ENCODE measurements at regions not wholly inside any gene's neighbourhood (a gene's known extent, or its start where the extent isn't known, plus 50 kb on each side); places are given as distances from the start of the nearest gene placed in this dataset.

GRCh38 chr4:110395421-110395820, 80.5 kb upstream of the ENPEP start:
- DNase-seq (ENCODE audit: low spot score) = no peak
- intact Hi-C loops (cut with micrococcal nuclease) = no loop called here
- no peaks in the 10 kb centered on the region for H3K36me3 Mint-ChIP-seq (ENCODE audit: low read depth)
- H3K27ac Mint-ChIP-seq = no peak overlapping the region
- no peaks in the 10 kb centered on the region for H3K9me3 Mint-ChIP-seq
- no peak overlapping the region for H3K4me3 Mint-ChIP-seq (ENCODE audit: low read depth)
- no peaks in the 10 kb centered on the region for H3K4me1 Mint-ChIP-seq (ENCODE audit: low read depth)
- H3K27me3 Mint-ChIP-seq (ENCODE audit: low read depth) = peaks cover 3% of the 10 kb centered on the region

DNA sequence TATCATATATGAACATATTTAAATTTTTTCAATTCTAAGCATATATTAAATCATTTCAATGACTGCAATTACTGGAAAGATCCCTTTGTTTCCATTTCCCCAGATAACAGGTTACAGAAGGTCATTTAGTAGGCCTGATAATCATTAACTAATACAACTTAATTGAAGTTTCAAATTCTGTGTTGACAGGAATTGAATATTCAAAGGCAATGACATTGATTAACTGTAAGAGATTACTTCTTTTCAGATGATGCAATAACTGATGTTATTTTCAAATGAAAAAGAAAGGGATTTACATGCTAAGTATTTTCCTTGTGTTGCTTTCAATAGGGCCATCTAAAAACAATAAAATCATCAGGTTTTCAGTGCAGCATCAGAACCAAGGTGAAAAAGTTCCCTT, 81.1 kb upstream of the ENPEP start:
- Mint-ChIP-seq H3K27me3 (ENCODE audit: low read depth) (peaks cover 3% of the 10 kb centered on the region), H3K4me3 (ENCODE audit: low read depth) (no peak overlapping the region), H3K4me1 (ENCODE audit: low read depth) (no peaks in the 10 kb centered on the region), H3K9me3 (no peaks in the 10 kb centered on the region), H3K36me3 (ENCODE audit: low read depth) (no peaks in the 10 kb centered on the region), H3K27ac (no peak overlapping the region)
- intact Hi-C loops (cut with micrococcal nuclease) = no loop called here
- no peak for DNase-seq (ENCODE audit: low spot score)

- no peak for DNase-seq (ENCODE audit: low spot score)
- Mint-ChIP-seq H3K36me3 (ENCODE audit: low read depth) (no peaks in the 10 kb centered on the region), H3K27me3 (ENCODE audit: low read depth) (no peaks in the 10 kb centered on the region), H3K4me3 (ENCODE audit: low read depth) (no peak overlapping the region), H3K27ac (no peak overlapping the region), H3K9me3 (peaks cover 28% of the 10 kb centered on the region), H3K4me1 (ENCODE audit: low read depth) (no peaks in the 10 kb centered on the region)
- intact Hi-C loops (cut with micrococcal nuclease) = no loop called here
Observed at GRCh38 chr4:110381784-110382183, 94.2 kb upstream of the ENPEP start.

GRCh38 chr4:110372485-110372884, 103.5 kb upstream of the ENPEP start:
- DNase-seq (ENCODE audit: low spot score) = no peak
- H3K9me3 Mint-ChIP-seq = no peaks in the 10 kb centered on the region
- H3K4me3 Mint-ChIP-seq (ENCODE audit: low read depth) = no peak overlapping the region
- no peaks in the 10 kb centered on the region for H3K27me3 Mint-ChIP-seq (ENCODE audit: low read depth)
- H3K4me1 Mint-ChIP-seq (ENCODE audit: low read depth) = no peaks in the 10 kb centered on the region
- no peaks in the 10 kb centered on the region for H3K36me3 Mint-ChIP-seq (ENCODE audit: low read depth)
- H3K27ac Mint-ChIP-seq = no peak overlapping the region
- intact Hi-C loops (cut with micrococcal nuclease) = no loop called here

- intact Hi-C loops (cut with micrococcal nuclease) = no loop called here
- Mint-ChIP-seq H3K9me3 (no peaks in the 10 kb centered on the region), H3K4me1 (ENCODE audit: low read depth) (no peaks in the 10 kb centered on the region), H3K27me3 (ENCODE audit: low read depth) (peaks cover 2% of the 10 kb centered on the region), H3K4me3 (ENCODE audit: low read depth) (no peak overlapping the region), H3K36me3 (ENCODE audit: low read depth) (no peaks in the 10 kb centered on the region), H3K27ac (no peak overlapping the region)
- no peak for DNase-seq (ENCODE audit: low spot score)
Observed at GRCh38 chr4:110371016-110371770, 104.8 kb upstream of the ENPEP start.

GRCh38 chr4:110368409-110368808, 107.5 kb upstream of the ENPEP start:
- H3K27me3 Mint-ChIP-seq (ENCODE audit: low read depth) = peaks cover 12% of the 10 kb centered on the region
- no peaks in the 10 kb centered on the region for H3K4me1 Mint-ChIP-seq (ENCODE audit: low read depth)
- no peak overlapping the region for H3K27ac Mint-ChIP-seq
- intact Hi-C loops (cut with micrococcal nuclease) = no loop called here
- no peaks in the 10 kb centered on the region for H3K36me3 Mint-ChIP-seq (ENCODE audit: low read depth)
- H3K9me3 Mint-ChIP-seq = no peaks in the 10 kb centered on the region
- no peak for DNase-seq (ENCODE audit: low spot score)
- no peak overlapping the region for H3K4me3 Mint-ChIP-seq (ENCODE audit: low read depth)

DNA sequence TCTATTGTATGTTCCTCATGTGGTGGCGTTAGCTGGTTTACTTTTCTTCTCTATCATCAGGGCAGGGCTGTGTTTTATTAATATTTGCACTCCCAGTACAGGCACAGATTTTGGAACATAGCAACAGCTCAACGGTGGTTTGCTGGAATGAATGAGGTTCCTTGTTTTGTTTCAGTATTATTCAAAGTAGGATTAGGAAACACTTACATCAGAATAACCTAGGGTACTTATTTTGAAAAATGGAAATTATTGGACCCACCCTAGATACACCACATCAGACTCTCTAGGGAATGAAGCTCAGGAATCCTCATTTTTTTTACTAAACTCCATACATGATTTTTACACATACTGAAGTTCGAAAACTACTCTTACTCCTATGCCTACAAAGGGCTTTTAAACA, 108.8 kb upstream of the ENPEP start:
- intact Hi-C loops (cut with micrococcal nuclease) = no loop called here
- DNase-seq (ENCODE audit: low spot score) = no peak
- Mint-ChIP-seq H3K27me3 (ENCODE audit: low read depth) (peaks cover 16% of the 10 kb centered on the region), H3K27ac (no peak overlapping the region), H3K4me3 (ENCODE audit: low read depth) (no peak overlapping the region), H3K9me3 (no peaks in the 10 kb centered on the region), H3K36me3 (ENCODE audit: low read depth) (no peaks in the 10 kb centered on the region), H3K4me1 (ENCODE audit: low read depth) (peaks cover under 1% of the 10 kb centered on the region)

DNA sequence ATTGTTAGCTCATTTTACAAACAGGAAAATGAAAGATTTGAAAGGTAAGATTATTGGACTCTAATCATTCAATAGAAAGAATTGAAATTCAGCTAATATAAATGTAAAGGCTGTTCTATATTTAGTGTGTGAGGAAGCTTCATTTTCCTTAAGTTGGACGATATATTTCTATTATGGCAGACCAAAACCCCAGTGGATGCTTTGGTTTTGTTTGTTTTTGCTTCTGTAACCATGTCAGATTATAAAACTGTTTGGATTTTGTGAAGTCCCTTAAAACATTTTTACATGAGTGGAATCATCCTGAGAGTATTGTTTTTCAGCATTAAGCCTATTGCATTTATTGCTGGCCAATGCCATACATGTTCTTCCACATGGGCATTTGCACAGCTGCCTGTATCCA, 110.2 kb upstream of the ENPEP start:
- intact Hi-C loops (cut with micrococcal nuclease) = no loop called here
- Mint-ChIP-seq H3K9me3 (no peaks in the 10 kb centered on the region), H3K4me3 (ENCODE audit: low read depth) (no peak overlapping the region), H3K27me3 (ENCODE audit: low read depth) (peaks cover 16% of the 10 kb centered on the region), H3K27ac (no peak overlapping the region), H3K36me3 (ENCODE audit: low read depth) (no peaks in the 10 kb centered on the region), H3K4me1 (ENCODE audit: low read depth) (peaks cover 6% of the 10 kb centered on the region)
- DNase-seq (ENCODE audit: low spot score) = no peak

DNA sequence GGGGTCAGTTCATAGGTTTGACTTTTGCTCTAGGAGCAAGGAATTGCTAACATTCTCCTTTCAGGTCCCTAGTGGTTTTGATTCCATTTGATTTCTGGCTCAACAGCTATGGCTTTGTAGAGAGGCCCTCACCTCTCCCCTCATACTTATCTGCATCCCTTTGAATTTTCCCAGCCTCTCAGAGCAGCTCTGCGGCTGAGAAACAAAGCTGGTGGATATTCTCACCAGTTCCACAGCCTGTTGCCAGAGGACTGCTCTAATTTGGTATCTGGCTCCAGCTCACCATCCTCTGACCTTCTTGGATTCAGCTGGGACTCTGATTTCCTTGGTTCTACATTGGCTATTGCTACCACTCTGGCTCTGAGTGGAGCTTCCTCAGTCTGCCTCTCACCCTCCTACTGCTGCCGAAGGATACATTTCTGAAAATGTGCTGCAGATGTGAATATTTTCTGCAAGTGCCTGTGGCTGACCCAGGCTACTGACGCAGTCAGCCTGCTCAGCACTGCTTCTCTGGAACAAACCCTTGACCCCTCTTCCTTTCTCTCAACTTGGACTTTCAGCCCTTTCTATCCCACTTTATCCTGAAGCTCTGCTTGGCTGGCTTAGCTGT, 110.9 kb upstream of the ENPEP start:
- Mint-ChIP-seq H3K4me1 (ENCODE audit: low read depth) (peaks cover 6% of the 10 kb centered on the region), H3K36me3 (ENCODE audit: low read depth) (no peaks in the 10 kb centered on the region), H3K27ac (no peak overlapping the region), H3K4me3 (ENCODE audit: low read depth) (no peak overlapping the region), H3K27me3 (ENCODE audit: low read depth) (peaks cover 16% of the 10 kb centered on the region), H3K9me3 (no peaks in the 10 kb centered on the region)
- intact Hi-C loops (cut with micrococcal nuclease) = no loop called here
- no peak for DNase-seq (ENCODE audit: low spot score)

- DNase-seq (ENCODE audit: low spot score) = no peak
- Mint-ChIP-seq H3K27ac (no peak overlapping the region), H3K27me3 (ENCODE audit: low read depth) (peaks cover 24% of the 10 kb centered on the region), H3K4me1 (ENCODE audit: low read depth) (peaks cover 6% of the 10 kb centered on the region), H3K4me3 (ENCODE audit: low read depth) (no peak overlapping the region), H3K9me3 (no peaks in the 10 kb centered on the region), H3K36me3 (ENCODE audit: low read depth) (no peaks in the 10 kb centered on the region)
- intact Hi-C loops (cut with micrococcal nuclease) = no loop called here
Observed at GRCh38 chr4:110361921-110362320, 114.0 kb upstream of the ENPEP start.

- intact Hi-C loops (cut with micrococcal nuclease) = no loop called here
- Mint-ChIP-seq H3K27ac (no peak overlapping the region), H3K4me3 (ENCODE audit: low read depth) (no peak overlapping the region), H3K4me1 (ENCODE audit: low read depth) (peaks cover 6% of the 10 kb centered on the region), H3K27me3 (ENCODE audit: low read depth) (peaks cover 16% of the 10 kb centered on the region), H3K9me3 (no peaks in the 10 kb centered on the region), H3K36me3 (ENCODE audit: low read depth) (no peaks in the 10 kb centered on the region)
- DNase-seq (ENCODE audit: low spot score) = no peak
Observed at GRCh38 chr4:110359076-110359475, 116.9 kb upstream of the ENPEP start.

- Mint-ChIP-seq H3K27me3 (ENCODE audit: low read depth) (peaks cover 15% of the 10 kb centered on the region), H3K36me3 (ENCODE audit: low read depth) (no peaks in the 10 kb centered on the region), H3K4me1 (ENCODE audit: low read depth) (peaks cover 6% of the 10 kb centered on the region), H3K9me3 (no peaks in the 10 kb centered on the region), H3K4me3 (ENCODE audit: low read depth) (no peak overlapping the region), H3K27ac (no peak overlapping the region)
- intact Hi-C loops (cut with micrococcal nuclease) = no loop called here
- DNase-seq (ENCODE audit: low spot score) = no peak
Observed at GRCh38 chr4:110357521-110357920, 118.4 kb upstream of the ENPEP start.

- intact Hi-C loops (cut with micrococcal nuclease) = no loop called here
- no peak for DNase-seq (ENCODE audit: low spot score)
- H3K4me1 Mint-ChIP-seq (ENCODE audit: low read depth) = no peaks in the 10 kb centered on the region
- no peaks in the 10 kb centered on the region for H3K9me3 Mint-ChIP-seq
- H3K27ac Mint-ChIP-seq = no peak overlapping the region
- H3K27me3 Mint-ChIP-seq (ENCODE audit: low read depth) = peaks cover 17% of the 10 kb centered on the region
- H3K4me3 Mint-ChIP-seq (ENCODE audit: low read depth) = no peak overlapping the region
- no peaks in the 10 kb centered on the region for H3K36me3 Mint-ChIP-seq (ENCODE audit: low read depth)
Observed at GRCh38 chr4:110354460-110354859, 121.5 kb upstream of the ENPEP start.
